SK-N-MC (cell line): ENCODE measurements at regions not wholly inside any gene's neighbourhood (a gene's known extent, or its start where the extent isn't known, plus 50 kb on each side); places are given as distances from the start of the nearest gene placed in this dataset.

Experiments used
- DNase-seq: peaks from one replicate; pipeline ENCODE4 v3.0.0-alpha.2; 2011; ENCODE audit warnings: low read depth, low spot score
- H3K27ac ChIP-seq: fragments of 200-600 bp; sonication (generic); 2 replicates; pipeline ENCODE4 v1.5.1; 2016; ENCODE audit warnings: mixed run types
- H3K36me3 ChIP-seq: fragments of 200-600 bp; sonication (generic); 2 replicates; pipeline ENCODE4 v1.6.1; 2017; ENCODE audit warnings: antibody characterized with exemption, low read length, mixed read lengths; ENCODE audit not compliant: insufficient read depth
- H3K4me3 ChIP-seq: fragments of 200-600 bp; sonication (generic); 2 replicates; pipeline ENCODE4 v1.5.1; 2016
- H3K9ac ChIP-seq: fragments of 200-600 bp; sonication (generic); 2 replicates; pipeline ENCODE4 v1.8.0; 2017; ENCODE audit warnings: mixed run types, mixed read lengths; ENCODE audit not compliant: insufficient read length
- H3K9me3 ChIP-seq: fragments of 200-600 bp; sonication (generic); 2 replicates; pipeline ENCODE4 v1.6.1; 2017; ENCODE audit warnings: low read depth, mild to moderate bottlenecking, antibody characterized with exemption, low read length, moderate library complexity, mixed read lengths
- EZH2 ChIP-seq: fragments of 200-600 bp; sonication (generic); IDR thresholded peaks from one replicate; pipeline ENCODE4 v1.6.1; 2017; ENCODE audit warnings: antibody characterized with exemption
- FOXP2 ChIP-seq: optimal IDR thresholded peaks from 2 replicates; pipeline ENCODE3; 2011; ENCODE audit warnings: mild to moderate bottlenecking, moderate library complexity; ENCODE audit not compliant: insufficient read depth; ENCODE audit errors: extremely low read length, control extremely low read depth
- POLR2AphosphoS5 ChIP-seq: IDR thresholded peaks from 2 replicates; pipeline ENCODE4 v1.6.1; 2012; ENCODE audit warnings: mild to moderate bottlenecking, low read depth, low read length, borderline replicate concordance

GRCh38 chr3:43910750-43911149 is 220.0 kb downstream of the ABHD5 start:
- H3K27ac ChIP-seq, result no peak overlapping the region
- H3K9ac ChIP-seq, result no peak overlapping the region
- TF ChIP-seq FOXP2 (no peak), EZH2 (no peak), POLR2AphosphoS5 (no peak)
- DNase-seq, result no peak
- no peak overlapping the region for H3K4me3 ChIP-seq
- H3K9me3 ChIP-seq, result no peaks in the 10 kb centered on the region
- no peaks in the 10 kb centered on the region for H3K36me3 ChIP-seq

- DNase-seq, result no peak
- Histone ChIP-seq H3K27ac (no peak overlapping the region), H3K36me3 (no peaks in the 10 kb centered on the region), H3K4me3 (no peak overlapping the region), H3K9ac (no peak overlapping the region), H3K9me3 (no peaks in the 10 kb centered on the region)
- TF ChIP-seq FOXP2, result no peak
- TF ChIP-seq POLR2AphosphoS5, result no peak
- TF ChIP-seq EZH2, result no peak
Measured at GRCh38 chr3:43913036-43913948, 222.6 kb downstream of the ABHD5 start.

- Histone ChIP-seq H3K27ac (no peak overlapping the region), H3K4me3 (no peak overlapping the region), H3K9me3 (no peaks in the 10 kb centered on the region), H3K36me3 (no peaks in the 10 kb centered on the region), H3K9ac (no peak overlapping the region)
- DNase-seq, result no peak
- TF ChIP-seq FOXP2 (no peak), POLR2AphosphoS5 (no peak), EZH2 (no peak)
Measured at GRCh38 chr3:43914269-43914668, 223.5 kb downstream of the ABHD5 start.

GRCh38 chr3:43915546-43915945 is 224.8 kb downstream of the ABHD5 start:
- Histone ChIP-seq H3K9ac (no peak overlapping the region), H3K36me3 (no peaks in the 10 kb centered on the region), H3K9me3 (no peaks in the 10 kb centered on the region), H3K27ac (no peak overlapping the region), H3K4me3 (no peak overlapping the region)
- TF ChIP-seq EZH2 (no peak), FOXP2 (no peak), POLR2AphosphoS5 (no peak)
- no peak for DNase-seq

- no peak for DNase-seq
- no peak overlapping the region for H3K9ac ChIP-seq
- H3K9me3 ChIP-seq, result no peaks in the 10 kb centered on the region
- H3K4me3 ChIP-seq, result no peak overlapping the region
- no peaks in the 10 kb centered on the region for H3K36me3 ChIP-seq
- no peak overlapping the region for H3K27ac ChIP-seq
- TF ChIP-seq POLR2AphosphoS5 (no peak), EZH2 (no peak), FOXP2 (no peak)
Measured at GRCh38 chr3:43917361-43917760, 226.6 kb downstream of the ABHD5 start.

GRCh38 chr3:43919029-43919428 is 228.3 kb downstream of the ABHD5 start:
- Histone ChIP-seq H3K9ac (no peak overlapping the region), H3K4me3 (no peak overlapping the region), H3K27ac (no peak overlapping the region), H3K9me3 (no peaks in the 10 kb centered on the region), H3K36me3 (no peaks in the 10 kb centered on the region)
- TF ChIP-seq FOXP2, result no peak
- no peak for TF ChIP-seq EZH2
- no peak for TF ChIP-seq POLR2AphosphoS5
- DNase-seq, result no peak

GRCh38 chr3:43921056-43921648 is 230.4 kb downstream of the ABHD5 start:
- TF ChIP-seq POLR2AphosphoS5 (no peak), FOXP2 (no peak), EZH2 (no peak)
- Histone ChIP-seq H3K9ac (no peak overlapping the region), H3K27ac (no peak overlapping the region), H3K4me3 (no peak overlapping the region), H3K9me3 (no peaks in the 10 kb centered on the region), H3K36me3 (no peaks in the 10 kb centered on the region)
- no peak for DNase-seq

- DNase-seq, result no peak
- H3K9ac ChIP-seq, result no peak overlapping the region
- no peak overlapping the region for H3K4me3 ChIP-seq
- H3K9me3 ChIP-seq, result no peaks in the 10 kb centered on the region
- no peaks in the 10 kb centered on the region for H3K36me3 ChIP-seq
- H3K27ac ChIP-seq, result no peak overlapping the region
- no peak for TF ChIP-seq POLR2AphosphoS5
- TF ChIP-seq FOXP2, result no peak
- TF ChIP-seq EZH2, result no peak
Measured at GRCh38 chr3:43922374-43922773, 231.6 kb downstream of the ABHD5 start.
